GDM1 (cell line): ENCODE measurements at regions not wholly inside any gene's neighbourhood (a gene's known extent, or its start where the extent isn't known, plus 50 kb on each side); places are given as distances from the start of the nearest gene placed in this dataset.
"Not testable (repeated sequence)": the region's sequence is repeated elsewhere in the genome, so short reads cannot be mapped to it uniquely, and the experiment has no call there.

ENCODE experiments used
- DNase-seq: peaks from one replicate; lab custom pipeline; 2025; lab: John Stamatoyannopoulos, UW

- no peak for DNase-seq
Measured at GRCh38 chr1:38787041-38787440, 72.5 kb downstream of the RRAGC start.

- no peak for DNase-seq
Measured at GRCh38 chr1:38786040-38786436, 73.5 kb downstream of the RRAGC start.

- DNase-seq, result no peak
Measured at GRCh38 chr1:38785285-38786039, 74.1 kb downstream of the RRAGC start.

- DNase-seq, result no peak
Measured at GRCh38 chr1:38784452-38785284, 74.9 kb downstream of the RRAGC start.

GRCh38 chr1:38783640-38784229, 75.8 kb downstream of the RRAGC start:
- no peak for DNase-seq

- no peak for DNase-seq
Measured at GRCh38 chr1:38781872-38782617, 77.5 kb downstream of the RRAGC start.

- DNase-seq, result no peak
Measured at GRCh38 chr1:38780133-38780532, 79.4 kb downstream of the RRAGC start.

GRCh38 chr1:38779491-38779890, 80.1 kb downstream of the RRAGC start:
- no peak for DNase-seq

DNA sequence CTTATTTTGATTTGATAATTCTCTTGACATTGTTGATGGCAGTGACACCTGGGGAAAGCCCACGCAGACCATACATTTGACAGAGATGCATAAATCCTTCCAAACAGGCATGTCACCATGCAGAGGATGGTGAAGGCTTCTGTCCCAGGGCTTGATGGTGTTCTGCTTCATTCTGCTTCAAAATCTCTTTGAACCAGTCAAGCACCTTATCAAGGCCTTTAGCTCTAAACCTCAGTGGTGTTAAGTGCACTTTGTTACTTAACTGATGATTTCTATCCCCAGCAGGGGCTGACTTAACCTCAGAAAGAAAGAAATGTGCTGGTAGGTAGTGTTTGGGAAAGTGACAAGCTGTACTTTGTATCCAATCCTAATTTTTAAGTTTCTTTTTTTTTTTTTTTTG, 81.1 kb downstream of the RRAGC start:
- DNase-seq, result no peak

- no peak for DNase-seq
Measured at GRCh38 chr1:38778051-38778450, 81.5 kb downstream of the RRAGC start.

- no peak for DNase-seq
Measured at GRCh38 chr1:38777464-38777957, 82.1 kb downstream of the RRAGC start.

DNA sequence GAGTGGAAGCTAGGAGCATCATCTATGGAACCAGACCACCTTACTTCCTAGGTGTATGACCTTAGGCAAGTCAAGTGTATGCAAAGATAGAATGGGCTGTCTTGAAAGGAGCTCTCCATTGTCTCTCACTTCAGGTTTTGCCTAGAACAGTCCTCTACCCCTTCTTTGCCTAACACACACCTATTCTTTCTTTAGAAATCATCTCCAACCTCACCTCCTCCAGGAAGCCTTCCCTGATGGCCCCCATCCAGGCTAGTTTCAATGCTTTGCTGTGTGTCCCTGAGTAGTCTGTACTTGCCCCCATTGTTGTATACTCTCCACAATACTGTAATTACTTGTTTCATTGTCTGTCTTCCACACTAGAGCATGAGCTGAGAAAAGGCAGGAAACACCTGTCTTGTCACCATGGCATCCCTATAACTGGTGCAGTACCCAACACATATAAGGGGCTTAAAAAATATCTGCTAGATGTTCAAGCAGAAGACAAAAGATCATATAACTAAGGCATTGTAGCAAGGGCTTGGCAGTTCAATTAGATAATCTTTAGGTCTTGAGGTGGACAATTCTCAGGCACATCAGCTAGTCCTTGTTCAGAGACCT, 83.0 kb downstream of the RRAGC start:
- DNase-seq, result no peak

- no peak for DNase-seq
Measured at GRCh38 chr1:38775175-38775845, 84.3 kb downstream of the RRAGC start.

- no peak for DNase-seq
Measured at GRCh38 chr1:38773483-38773882, 86.1 kb downstream of the RRAGC start.

- DNase-seq, result no peak
Measured at GRCh38 chr1:38772953-38773352, 86.6 kb downstream of the RRAGC start.

DNA sequence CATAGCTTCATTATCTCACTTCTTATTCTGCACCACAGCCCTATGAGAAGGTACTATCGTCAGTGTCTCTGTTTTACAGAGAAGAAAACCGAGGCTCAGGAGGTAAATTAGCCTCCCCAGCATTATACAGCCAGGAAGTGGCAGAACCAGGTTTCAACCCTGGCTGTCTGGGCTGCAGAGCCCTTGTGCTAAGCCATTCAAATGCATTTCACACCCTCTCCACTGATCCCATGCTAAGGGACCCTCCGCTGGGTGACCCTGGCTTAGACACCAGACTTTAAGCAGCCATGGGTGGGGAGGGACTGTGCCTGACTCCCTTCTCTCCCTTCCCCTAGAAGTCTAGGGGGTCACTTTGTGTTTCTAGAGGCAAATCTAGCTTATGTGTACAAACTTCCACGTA, 87.5 kb downstream of the RRAGC start:
- no peak for DNase-seq

DNA sequence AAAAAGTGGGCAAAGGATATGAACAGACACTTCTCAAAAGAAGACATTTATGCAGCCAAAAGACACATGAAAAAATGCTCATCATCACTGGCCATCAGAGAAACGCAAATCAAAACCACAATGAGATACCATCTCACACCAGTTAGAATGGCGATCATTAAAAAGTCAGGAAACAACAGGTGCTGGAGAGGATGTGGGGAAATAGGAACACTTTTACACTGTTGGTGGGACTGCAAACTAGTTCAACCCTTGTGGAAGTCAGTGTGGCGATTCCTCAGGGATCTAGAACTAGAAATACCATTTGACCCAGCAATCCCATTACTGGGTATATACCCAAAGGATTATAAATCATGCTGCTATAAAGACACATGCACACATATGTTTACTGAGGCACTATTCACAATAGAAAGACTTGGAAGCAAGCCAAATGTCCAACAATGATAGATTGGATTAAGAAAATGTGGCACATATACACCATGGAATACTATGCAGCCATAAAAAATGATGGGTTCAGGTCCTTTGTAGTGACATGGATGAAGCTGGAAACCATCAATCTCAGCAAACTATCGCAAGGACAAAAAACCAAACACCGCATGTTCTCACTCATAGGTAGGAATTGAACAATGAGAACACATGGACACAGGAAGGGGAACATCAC, 88.9 kb downstream of the RRAGC start:
- DNase-seq, result not testable (repeated sequence)

DNA sequence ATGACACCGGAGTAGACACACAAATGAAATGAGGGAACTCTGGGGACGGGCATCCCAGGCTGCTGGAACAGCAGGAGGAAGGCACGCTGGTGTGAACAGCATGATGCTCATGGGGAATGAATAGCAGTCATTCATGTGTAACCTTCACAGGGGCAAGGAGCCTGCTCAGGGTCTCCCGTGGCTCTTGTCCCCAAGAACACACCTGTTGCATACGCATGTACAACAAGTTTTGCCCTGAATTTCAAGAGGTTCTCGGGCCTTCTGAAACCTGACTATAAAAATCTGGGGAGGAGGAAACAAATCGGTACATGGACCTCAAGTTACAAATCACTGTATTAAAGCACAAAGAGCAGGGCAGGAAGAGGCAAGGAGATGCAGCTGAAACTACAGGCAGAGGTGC, 93.4 kb downstream of the RRAGC start:
- no peak for DNase-seq

DNA sequence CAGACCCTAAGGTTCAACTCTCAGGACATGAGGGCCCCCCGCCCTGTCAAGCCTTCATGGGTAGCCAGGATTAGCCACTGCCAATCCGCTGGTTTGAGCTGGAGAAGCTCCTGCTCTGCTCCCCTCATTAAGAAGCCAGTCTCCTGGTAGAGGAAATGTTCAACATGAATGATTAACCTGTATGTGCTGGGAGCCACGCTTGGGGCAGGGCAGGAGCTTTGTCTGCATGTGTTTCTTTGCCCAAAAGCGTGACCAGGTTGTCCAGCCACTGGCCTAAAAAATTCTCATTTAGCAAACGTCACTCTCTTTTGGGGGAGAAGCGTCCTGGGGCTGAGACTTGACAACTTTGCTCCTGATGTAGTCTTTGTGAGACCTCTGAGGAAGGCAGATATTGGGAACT, 96.5 kb downstream of the RRAGC start:
- DNase-seq, result no peak

GRCh38 chr1:38760562-38760961, 99.0 kb downstream of the RRAGC start:
- no peak for DNase-seq

- no peak for DNase-seq
Measured at GRCh38 chr1:38758820-38759219, 100.8 kb downstream of the RRAGC start.
